RWPE2 (cell line): ENCODE measurements at regions not wholly inside any gene's neighbourhood (a gene's known extent, or its start where the extent isn't known, plus 50 kb on each side); places are given as distances from the start of the nearest gene placed in this dataset.
A peak's percentile ranks its signal among the peaks of the same experiment; 100 is the strongest.

Experiments used
- ATAC-seq: fragments of 200-7000 bp; cut with Tn5 transposase; 3 replicates; pipeline ENCODE4 v1.9.1; 2021; ENCODE audit warnings: low read depth
- DNase-seq: peaks from one replicate; pipeline ENCODE4 v3.0.0-alpha.2; 2020; ENCODE audit warnings: low spot score
- H3K27ac ChIP-seq: fragments of 450-650 bp; 2 replicates; pipeline ENCODE4 v1.5.1; 2017; ENCODE audit warnings: mild to moderate bottlenecking; ENCODE audit not compliant: poor library complexity, severe bottlenecking
- H3K27me3 ChIP-seq: fragments of 250-450 bp; sonication (Bioruptor Pico); 2 replicates; pipeline ENCODE4 v1.5.1; 2021; ENCODE audit warnings: mild to moderate bottlenecking, moderate library complexity; ENCODE audit not compliant: insufficient read depth, poor library complexity, severe bottlenecking
- H3K36me3 ChIP-seq: fragments of 250-450 bp; sonication (Bioruptor Pico); 2 replicates; pipeline ENCODE4 v1.5.1; 2020; ENCODE audit warnings: low read depth, mild to moderate bottlenecking, moderate library complexity
- H3K4me1 ChIP-seq: fragments of 250-450 bp; sonication (Bioruptor Pico); 2 replicates; pipeline ENCODE4 v1.5.1; 2021; ENCODE audit warnings: mild to moderate bottlenecking, moderate library complexity; ENCODE audit not compliant: insufficient read depth, poor library complexity, severe bottlenecking
- H3K4me3 ChIP-seq: fragments of 250-450 bp; sonication (Bioruptor Pico); 2 replicates; pipeline ENCODE4 v1.5.1; 2021; ENCODE audit warnings: mild to moderate bottlenecking, moderate library complexity; ENCODE audit not compliant: severe bottlenecking
- H3K9me3 ChIP-seq: fragments of 250-450 bp; sonication (Bioruptor Pico); 2 replicates; pipeline ENCODE4 v1.5.1; 2021; ENCODE audit warnings: mild to moderate bottlenecking, moderate library complexity; ENCODE audit not compliant: severe bottlenecking
- TF ChIP-seq, protein P1 (sequence below): fragments of 450-650 bp; IDR thresholded peaks from one replicate; pipeline ENCODE4 v1.5.1; 2017; ENCODE audit warnings: mild to moderate bottlenecking, moderate library complexity; ENCODE audit not compliant: poor library complexity, severe bottlenecking

DNA sequence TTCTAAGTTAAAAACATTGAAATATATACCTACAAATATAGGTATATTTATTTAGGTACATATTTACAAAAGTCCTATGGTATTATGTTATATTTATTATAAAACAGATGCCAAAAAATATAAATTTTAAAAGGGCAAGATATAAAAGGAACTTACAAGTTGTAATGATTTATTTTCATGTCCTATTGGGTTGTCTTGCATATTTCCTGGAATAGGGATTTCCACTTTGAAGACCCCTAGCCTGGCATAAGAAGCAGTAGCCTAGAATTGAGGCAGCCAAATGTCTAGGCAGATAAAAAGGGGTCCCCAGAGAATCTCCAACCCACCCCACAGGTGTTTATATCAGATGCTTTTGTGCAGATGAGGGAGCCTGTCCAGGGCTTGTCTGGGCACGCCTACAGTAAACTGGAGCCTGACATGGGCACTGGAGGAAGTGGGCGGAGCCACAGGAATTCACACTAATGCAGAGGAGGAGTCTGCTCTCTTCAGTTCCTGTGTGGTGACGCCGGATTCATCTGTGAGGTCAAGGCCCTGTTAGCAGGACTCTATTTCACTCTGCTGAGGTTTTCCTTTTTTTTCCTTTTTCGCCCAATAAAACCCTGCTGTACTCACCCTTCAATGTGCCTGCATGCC is 1088.9 kb upstream of the PIK3C3 start:
- ATAC-seq, result no peak
- Histone ChIP-seq H3K4me3 (no peak overlapping the region), H3K9me3 (no peaks in the 10 kb centered on the region), H3K4me1 (peaks cover 34% of the 10 kb centered on the region), H3K27ac (peak overlapping the region; percentile 99), H3K36me3 (no peaks in the 10 kb centered on the region), H3K27me3 (no peaks in the 10 kb centered on the region)
- peak; percentile 69 for DNase-seq
- TF ChIP-seq, protein P1, sequence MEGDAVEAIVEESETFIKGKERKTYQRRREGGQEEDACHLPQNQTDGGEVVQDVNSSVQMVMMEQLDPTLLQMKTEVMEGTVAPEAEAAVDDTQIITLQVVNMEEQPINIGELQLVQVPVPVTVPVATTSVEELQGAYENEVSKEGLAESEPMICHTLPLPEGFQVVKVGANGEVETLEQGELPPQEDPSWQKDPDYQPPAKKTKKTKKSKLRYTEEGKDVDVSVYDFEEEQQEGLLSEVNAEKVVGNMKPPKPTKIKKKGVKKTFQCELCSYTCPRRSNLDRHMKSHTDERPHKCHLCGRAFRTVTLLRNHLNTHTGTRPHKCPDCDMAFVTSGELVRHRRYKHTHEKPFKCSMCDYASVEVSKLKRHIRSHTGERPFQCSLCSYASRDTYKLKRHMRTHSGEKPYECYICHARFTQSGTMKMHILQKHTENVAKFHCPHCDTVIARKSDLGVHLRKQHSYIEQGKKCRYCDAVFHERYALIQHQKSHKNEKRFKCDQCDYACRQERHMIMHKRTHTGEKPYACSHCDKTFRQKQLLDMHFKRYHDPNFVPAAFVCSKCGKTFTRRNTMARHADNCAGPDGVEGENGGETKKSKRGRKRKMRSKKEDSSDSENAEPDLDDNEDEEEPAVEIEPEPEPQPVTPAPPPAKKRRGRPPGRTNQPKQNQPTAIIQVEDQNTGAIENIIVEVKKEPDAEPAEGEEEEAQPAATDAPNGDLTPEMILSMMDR, result no peak

DNA sequence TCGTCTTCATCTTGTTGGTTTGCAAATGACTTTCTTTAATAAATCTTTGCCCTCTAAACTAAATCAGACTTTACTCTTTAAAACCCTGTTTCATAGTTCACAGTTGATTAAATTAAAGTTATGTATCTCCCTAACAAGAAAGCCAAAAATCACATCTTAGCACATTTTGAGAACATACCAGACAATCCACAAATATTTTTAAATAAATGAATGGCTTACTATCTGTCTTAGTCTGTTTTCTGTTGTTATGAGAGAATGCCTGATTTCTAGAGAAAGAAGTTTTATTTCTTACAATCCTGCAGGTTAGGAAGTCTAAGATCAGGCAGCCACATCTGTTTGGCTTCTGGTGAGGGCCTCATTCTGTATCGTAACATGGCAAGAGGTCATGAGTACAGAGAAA is 1090.2 kb upstream of the PIK3C3 start:
- H3K4me3 ChIP-seq, result no peak overlapping the region
- DNase-seq, result no peak
- H3K27ac ChIP-seq, result no peak overlapping the region
- ATAC-seq, result no peak
- no peaks in the 10 kb centered on the region for H3K9me3 ChIP-seq
- no peaks in the 10 kb centered on the region for H3K36me3 ChIP-seq
- TF ChIP-seq, protein P1, result no peak
- peaks cover 34% of the 10 kb centered on the region for H3K4me1 ChIP-seq
- no peaks in the 10 kb centered on the region for H3K27me3 ChIP-seq

DNA sequence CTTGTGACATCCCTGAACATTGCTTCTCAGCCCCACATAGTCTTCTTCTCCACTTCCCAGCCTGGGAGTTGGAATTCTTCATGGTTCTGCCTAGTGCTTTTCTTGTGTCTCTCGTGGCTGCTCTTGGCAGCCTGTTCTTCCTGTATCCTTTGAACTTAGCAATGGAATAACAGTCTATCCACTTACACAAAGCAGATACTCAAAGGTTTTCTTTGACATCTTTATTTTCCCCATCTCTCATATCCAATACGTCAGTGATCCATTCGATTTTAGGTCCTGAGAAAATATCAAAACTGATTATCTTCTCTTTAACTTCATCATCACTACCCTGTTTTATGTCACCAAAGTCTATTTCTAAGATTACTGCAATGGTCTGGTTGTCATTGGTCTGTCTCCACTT is 1091.2 kb upstream of the PIK3C3 start:
- Histone ChIP-seq H3K36me3 (no peaks in the 10 kb centered on the region), H3K4me1 (peaks cover 29% of the 10 kb centered on the region), H3K9me3 (no peaks in the 10 kb centered on the region), H3K27ac (no peak overlapping the region), H3K27me3 (no peaks in the 10 kb centered on the region), H3K4me3 (no peak overlapping the region)
- TF ChIP-seq, protein P1, result no peak
- ATAC-seq (no peak), DNase-seq (no peak)

DNA sequence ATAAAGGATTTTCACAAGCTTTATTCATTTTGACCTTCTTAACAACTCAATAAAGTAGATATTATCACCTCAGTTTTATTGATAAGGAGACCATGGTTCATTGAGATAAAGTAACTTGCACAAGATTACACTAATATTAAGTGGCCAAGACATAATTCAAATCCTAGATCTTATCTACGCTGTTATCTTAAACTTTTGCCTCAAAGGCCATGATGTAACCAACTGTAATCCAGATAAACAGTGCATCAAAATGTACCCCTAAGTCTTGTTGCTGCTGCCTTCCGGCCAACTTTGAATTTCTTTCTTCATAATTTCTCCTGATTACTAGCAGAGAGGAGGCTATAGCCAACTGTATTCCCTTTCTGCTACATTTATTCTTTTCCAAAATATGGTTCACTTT is 1094.8 kb upstream of the PIK3C3 start:
- Histone ChIP-seq H3K27ac (no peak overlapping the region), H3K4me1 (no peaks in the 10 kb centered on the region), H3K36me3 (no peaks in the 10 kb centered on the region), H3K27me3 (no peaks in the 10 kb centered on the region), H3K9me3 (no peaks in the 10 kb centered on the region), H3K4me3 (no peak overlapping the region)
- ATAC-seq, result no peak
- TF ChIP-seq, protein P1, result no peak
- DNase-seq, result no peak

DNA sequence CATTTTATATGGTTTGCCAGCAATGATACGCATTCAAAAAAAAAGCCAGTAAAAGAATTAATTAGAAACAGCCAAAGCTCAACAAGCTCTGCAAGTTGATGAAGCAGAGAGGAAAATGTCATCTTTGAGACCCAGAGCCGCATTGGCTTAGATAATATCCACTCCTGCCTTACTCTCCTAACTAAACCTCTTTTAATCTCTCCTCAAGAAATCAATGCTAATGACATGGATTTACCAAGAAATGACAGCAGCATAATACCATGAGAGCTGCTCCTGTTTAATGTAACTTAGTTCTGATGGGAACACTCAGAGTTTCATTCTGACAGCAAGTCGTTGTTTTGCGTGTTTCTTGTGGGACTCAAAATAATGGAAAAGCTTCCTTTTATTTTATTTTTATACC is 1099.4 kb upstream of the PIK3C3 start:
- DNase-seq (no peak), ATAC-seq (no peak)
- Histone ChIP-seq H3K36me3 (no peaks in the 10 kb centered on the region), H3K9me3 (no peaks in the 10 kb centered on the region), H3K27me3 (no peaks in the 10 kb centered on the region), H3K4me3 (no peak overlapping the region), H3K27ac (no peak overlapping the region), H3K4me1 (peaks cover 21% of the 10 kb centered on the region)
- TF ChIP-seq, protein P1, result no peak
